GM06990 (cell line): ENCODE measurements at regions not wholly inside any gene's neighbourhood (a gene's known extent, or its start where the extent isn't known, plus 50 kb on each side); places are given as distances from the start of the nearest gene placed in this dataset.

Experiments
- DNase-seq: peaks from one replicate; pipeline ENCODE4 v3.0.0-alpha.2; 2011; ENCODE audit not compliant: insufficient read length; ENCODE audit errors: extremely low read depth
- H3K27me3 ChIP-seq: replicated peaks from 2 replicates; pipeline ENCODE4 v1.6.0; 2011; ENCODE audit warnings: low read length; ENCODE audit not compliant: control insufficient read depth, insufficient read depth
- H3K36me3 ChIP-seq: 2 replicates; pipeline ENCODE4 v1.5.1; 2011; ENCODE audit warnings: low read length; ENCODE audit not compliant: control insufficient read depth, insufficient read depth
- H3K4me3 ChIP-seq: replicated peaks from 2 replicates; pipeline ENCODE4 v1.5.1; 2011; ENCODE audit warnings: low read depth, mild to moderate bottlenecking, control low read depth, low read length
- TF ChIP-seq, protein P1 (sequence below): IDR thresholded peaks from 2 replicates; pipeline ENCODE4 v1.5.1; 2011; ENCODE audit warnings: low read length, control low read depth, mild to moderate bottlenecking, inconsistent platforms; ENCODE audit not compliant: insufficient read depth, poor library complexity, severe bottlenecking

DNA sequence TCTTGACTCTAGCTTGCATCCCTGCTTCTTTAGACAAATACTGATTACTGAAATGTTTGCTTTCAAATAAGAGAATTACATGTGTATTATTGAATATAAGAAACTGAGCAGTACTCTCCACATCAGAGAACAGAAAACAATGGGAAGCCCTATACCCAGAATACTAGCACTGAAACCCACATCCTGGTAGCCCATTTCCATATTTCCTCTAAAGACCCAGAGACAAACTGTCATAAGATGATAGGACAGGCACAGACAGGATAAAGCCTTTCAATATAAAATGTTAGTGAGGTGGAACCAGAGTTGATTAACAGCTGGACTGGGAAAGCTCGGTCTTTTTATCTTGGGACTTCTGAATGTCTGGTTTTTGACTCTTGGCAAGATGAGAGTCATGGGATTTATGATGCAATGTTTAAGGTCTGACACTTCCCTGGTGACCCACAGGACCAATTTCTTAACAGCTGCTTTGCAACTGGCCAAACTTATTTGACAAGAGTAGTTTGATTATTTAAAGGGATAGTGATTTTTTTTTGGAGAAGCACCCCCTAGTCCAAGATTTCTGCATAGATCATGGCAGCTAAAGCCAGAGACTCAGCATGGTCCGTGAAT is 166.9 kb upstream of the ATXN7L3B start:
- TF ChIP-seq, protein P1, sequence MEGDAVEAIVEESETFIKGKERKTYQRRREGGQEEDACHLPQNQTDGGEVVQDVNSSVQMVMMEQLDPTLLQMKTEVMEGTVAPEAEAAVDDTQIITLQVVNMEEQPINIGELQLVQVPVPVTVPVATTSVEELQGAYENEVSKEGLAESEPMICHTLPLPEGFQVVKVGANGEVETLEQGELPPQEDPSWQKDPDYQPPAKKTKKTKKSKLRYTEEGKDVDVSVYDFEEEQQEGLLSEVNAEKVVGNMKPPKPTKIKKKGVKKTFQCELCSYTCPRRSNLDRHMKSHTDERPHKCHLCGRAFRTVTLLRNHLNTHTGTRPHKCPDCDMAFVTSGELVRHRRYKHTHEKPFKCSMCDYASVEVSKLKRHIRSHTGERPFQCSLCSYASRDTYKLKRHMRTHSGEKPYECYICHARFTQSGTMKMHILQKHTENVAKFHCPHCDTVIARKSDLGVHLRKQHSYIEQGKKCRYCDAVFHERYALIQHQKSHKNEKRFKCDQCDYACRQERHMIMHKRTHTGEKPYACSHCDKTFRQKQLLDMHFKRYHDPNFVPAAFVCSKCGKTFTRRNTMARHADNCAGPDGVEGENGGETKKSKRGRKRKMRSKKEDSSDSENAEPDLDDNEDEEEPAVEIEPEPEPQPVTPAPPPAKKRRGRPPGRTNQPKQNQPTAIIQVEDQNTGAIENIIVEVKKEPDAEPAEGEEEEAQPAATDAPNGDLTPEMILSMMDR, result no peak
- Histone ChIP-seq H3K27me3 (no peaks in the 10 kb centered on the region), H3K4me3 (no peak overlapping the region), H3K36me3 (no peaks in the 10 kb centered on the region)
- no peak for DNase-seq

- Histone ChIP-seq H3K27me3 (no peaks in the 10 kb centered on the region), H3K4me3 (no peak overlapping the region), H3K36me3 (no peaks in the 10 kb centered on the region)
- TF ChIP-seq, protein P1, result no peak
- DNase-seq, result no peak
Observed at GRCh38 chr12:74379114-74379513, 158.5 kb upstream of the ATXN7L3B start.

- no peaks in the 10 kb centered on the region for H3K36me3 ChIP-seq
- no peaks in the 10 kb centered on the region for H3K27me3 ChIP-seq
- TF ChIP-seq, protein P1, result no peak
- no peak for DNase-seq
- no peak overlapping the region for H3K4me3 ChIP-seq
Observed at GRCh38 chr12:74381958-74382357, 155.7 kb upstream of the ATXN7L3B start.

DNA sequence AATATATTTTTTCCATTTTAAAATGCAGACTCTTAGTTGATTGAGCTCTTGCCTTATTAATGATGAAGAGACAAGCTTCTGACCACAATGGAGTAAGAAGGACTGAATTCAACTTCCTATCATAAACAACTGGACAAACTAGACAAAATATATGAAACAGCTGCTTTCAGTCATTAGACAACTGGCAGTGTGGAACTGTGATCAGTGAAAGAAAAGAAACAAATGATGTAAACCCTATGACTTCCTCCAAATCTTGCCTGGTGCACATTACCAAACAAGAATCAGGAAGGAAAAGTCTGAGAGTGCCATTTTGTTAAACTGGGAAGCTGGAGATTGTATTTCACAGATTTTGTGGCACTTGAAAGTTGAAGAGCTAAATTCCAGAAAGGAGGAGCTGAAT is 154.7 kb upstream of the ATXN7L3B start:
- H3K36me3 ChIP-seq, result no peaks in the 10 kb centered on the region
- no peaks in the 10 kb centered on the region for H3K27me3 ChIP-seq
- H3K4me3 ChIP-seq, result no peak overlapping the region
- TF ChIP-seq, protein P1, result no peak
- DNase-seq, result no peak

DNA sequence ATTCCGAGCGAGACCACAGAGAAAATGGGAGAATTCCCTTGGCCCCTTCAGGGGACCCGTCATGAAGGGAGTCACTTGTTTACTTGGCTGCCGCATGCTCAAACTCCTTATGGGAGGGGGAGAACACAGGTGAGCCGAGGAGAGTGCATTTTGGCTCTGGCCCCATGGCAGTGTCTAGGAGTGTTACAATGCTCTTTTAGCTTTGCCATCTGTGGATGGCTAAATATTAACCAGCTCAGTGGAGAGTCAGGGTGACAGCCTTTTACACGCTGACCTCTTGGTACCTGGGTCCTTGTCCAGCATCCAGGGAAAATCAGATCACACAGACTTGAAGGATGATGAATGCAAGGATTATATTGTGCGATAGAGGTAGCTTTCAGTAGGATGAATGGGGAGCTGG is 146.4 kb upstream of the ATXN7L3B start:
- TF ChIP-seq, protein P1, result no peak
- DNase-seq, result no peak
- no peaks in the 10 kb centered on the region for H3K36me3 ChIP-seq

GRCh38 chr12:74393272-74393671 is 144.4 kb upstream of the ATXN7L3B start:
- TF ChIP-seq, protein P1, result no peak
- Histone ChIP-seq H3K4me3 (no peak overlapping the region), H3K36me3 (no peaks in the 10 kb centered on the region), H3K27me3 (no peaks in the 10 kb centered on the region)
- DNase-seq, result no peak

More for the DNA sequence above, 146.4 kb upstream of the ATXN7L3B start:
- Histone ChIP-seq H3K4me3 (no peak overlapping the region), H3K27me3 (no peaks in the 10 kb centered on the region)
